Fibroblast of lung (primary cell): ENCODE measurements at regions not wholly inside any gene's neighbourhood (a gene's known extent, or its start where the extent isn't known, plus 50 kb on each side); places are given as distances from the start of the nearest gene placed in this dataset.

ENCODE experiments used
- DNase-seq, 2 donors: peaks; one replicate each; pipeline versions ENCODE4 v3.0.0 to v3.0.0-alpha.2; 2010; ENCODE audit warnings: low read depth in 2 of 2
- H2AFZ ChIP-seq: 2 replicates; pipeline ENCODE4 v1.5.1; 2012; ENCODE audit warnings: low read length, control low read depth, inconsistent platforms
- H3K27ac ChIP-seq: 2 replicates; pipeline ENCODE4 v1.5.1; 2011; ENCODE audit warnings: low read length, control low read depth; ENCODE audit not compliant: insufficient read depth
- H3K27me3 ChIP-seq: 2 replicates; pipeline ENCODE4 v1.5.1; 2011; ENCODE audit warnings: mild to moderate bottlenecking, low read length; ENCODE audit not compliant: control insufficient read depth, insufficient read depth
- H3K36me3 ChIP-seq: 2 replicates; pipeline ENCODE4 v1.5.1; 2011; ENCODE audit warnings: low read length; ENCODE audit not compliant: control insufficient read depth, insufficient read depth
- H3K4me1 ChIP-seq: 2 replicates; pipeline ENCODE4 v1.5.1; 2011; ENCODE audit warnings: low read length; ENCODE audit not compliant: control insufficient read depth, insufficient read depth; ENCODE audit errors: extremely low read depth
- H3K4me2 ChIP-seq: 2 replicates; pipeline ENCODE4 v1.5.1; 2011; ENCODE audit warnings: low read length, control low read depth; ENCODE audit not compliant: insufficient read depth; ENCODE audit errors: extremely low read depth
- H3K4me3 ChIP-seq, 4 experiments: fragments of 200-600 bp in 1 of 4; sonication (generic) in 1 of 4; replicated peaks in 1 of 4; 2 replicates each; pipeline ENCODE4 v1.5.1; 2011 to 2016; ENCODE audit warnings: low read length in 4 of 4, low read depth in 3 of 4, mild to moderate bottlenecking in 3 of 4, control low read depth in 2 of 4, inconsistent platforms in 1 of 4, mixed read lengths in 1 of 4; ENCODE audit not compliant: insufficient read depth in 1 of 4; ENCODE audit errors: control extremely low read depth in 1 of 4
- H3K79me2 ChIP-seq: 2 replicates; pipeline ENCODE4 v1.5.1; 2012; ENCODE audit warnings: mild to moderate bottlenecking, low read length, inconsistent platforms; ENCODE audit not compliant: control insufficient read depth, insufficient read depth
- H3K9ac ChIP-seq: 2 replicates; pipeline ENCODE4 v1.5.1; 2011; ENCODE audit warnings: mild to moderate bottlenecking, low read length, control low read depth; ENCODE audit not compliant: insufficient read depth
- H3K9me3 ChIP-seq: 2 replicates; pipeline ENCODE4 v1.5.1; 2012; ENCODE audit warnings: low read depth, low read length; ENCODE audit not compliant: control insufficient read depth, insufficient read depth
- H4K20me1 ChIP-seq: 2 replicates; pipeline ENCODE4 v1.5.1; 2011; ENCODE audit warnings: low read length; ENCODE audit not compliant: control insufficient read depth, insufficient read depth; ENCODE audit errors: extremely low read depth
- EZH2 ChIP-seq: IDR thresholded peaks from 2 replicates; pipeline ENCODE4 v1.5.1; 2012; ENCODE audit warnings: low read length, control low read depth, mild to moderate bottlenecking; ENCODE audit errors: missing control alignments
- TF ChIP-seq, protein P1 (sequence below), 2 donors: IDR thresholded peaks in 1 of 2; conservative IDR thresholded peaks in 1 of 2; 1 replicate in 1 of 2; 2 replicates in 1 of 2; pipeline ENCODE4 v1.5.1; 2011 to 2012; ENCODE audit warnings: low read length in 2 of 2, control low read depth in 1 of 2, inconsistent platforms in 1 of 2, low read depth in 1 of 2, mild to moderate bottlenecking in 1 of 2

DNA sequence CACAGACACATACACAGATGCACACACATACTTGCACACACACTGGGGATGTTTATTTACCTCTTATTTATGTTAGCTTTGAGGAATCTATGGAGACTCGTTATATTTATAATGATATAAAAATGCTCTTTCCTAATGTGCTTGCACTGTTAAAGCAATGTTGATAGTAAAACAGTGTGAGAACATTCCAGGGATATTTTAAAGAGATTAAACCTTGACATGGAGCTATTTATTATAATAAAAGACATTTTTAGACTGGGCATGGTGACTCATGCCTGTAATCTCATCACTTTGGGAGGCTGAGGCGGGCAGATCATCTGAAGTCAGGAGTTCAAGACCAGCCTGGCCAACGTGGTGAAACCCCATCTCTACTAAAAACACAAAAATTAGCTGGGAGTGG lies 557.3 kb upstream of the ZNF804A start:
- H2AFZ ChIP-seq, result no peak overlapping the region
- H3K79me2 ChIP-seq, result no peaks in the 10 kb centered on the region
- no peaks in the 10 kb centered on the region for H3K4me1 ChIP-seq
- H3K9ac ChIP-seq, result no peak overlapping the region
- H3K27ac ChIP-seq, result no peak overlapping the region
- no peaks in the 10 kb centered on the region for H3K36me3 ChIP-seq
- H3K4me3 ChIP-seq, result no peak overlapping the region
- no peaks in the 10 kb centered on the region for H3K27me3 ChIP-seq
- no peak for TF ChIP-seq EZH2
- TF ChIP-seq, protein P1, sequence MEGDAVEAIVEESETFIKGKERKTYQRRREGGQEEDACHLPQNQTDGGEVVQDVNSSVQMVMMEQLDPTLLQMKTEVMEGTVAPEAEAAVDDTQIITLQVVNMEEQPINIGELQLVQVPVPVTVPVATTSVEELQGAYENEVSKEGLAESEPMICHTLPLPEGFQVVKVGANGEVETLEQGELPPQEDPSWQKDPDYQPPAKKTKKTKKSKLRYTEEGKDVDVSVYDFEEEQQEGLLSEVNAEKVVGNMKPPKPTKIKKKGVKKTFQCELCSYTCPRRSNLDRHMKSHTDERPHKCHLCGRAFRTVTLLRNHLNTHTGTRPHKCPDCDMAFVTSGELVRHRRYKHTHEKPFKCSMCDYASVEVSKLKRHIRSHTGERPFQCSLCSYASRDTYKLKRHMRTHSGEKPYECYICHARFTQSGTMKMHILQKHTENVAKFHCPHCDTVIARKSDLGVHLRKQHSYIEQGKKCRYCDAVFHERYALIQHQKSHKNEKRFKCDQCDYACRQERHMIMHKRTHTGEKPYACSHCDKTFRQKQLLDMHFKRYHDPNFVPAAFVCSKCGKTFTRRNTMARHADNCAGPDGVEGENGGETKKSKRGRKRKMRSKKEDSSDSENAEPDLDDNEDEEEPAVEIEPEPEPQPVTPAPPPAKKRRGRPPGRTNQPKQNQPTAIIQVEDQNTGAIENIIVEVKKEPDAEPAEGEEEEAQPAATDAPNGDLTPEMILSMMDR (conservative IDR thresholded peaks at IDR 0.05 in 1 of 2, IDR thresholded peaks at IDR 0.05 in 1 of 2; ENCODE audit: low read depth in 1 of 2, low read length in 2 of 2), result no peak
- H3K4me2 ChIP-seq, result no peak overlapping the region
- no peaks in the 10 kb centered on the region for H3K9me3 ChIP-seq
- H4K20me1 ChIP-seq, result no peaks in the 10 kb centered on the region
- DNase-seq, result peak; percentile 15 to 25

DNA sequence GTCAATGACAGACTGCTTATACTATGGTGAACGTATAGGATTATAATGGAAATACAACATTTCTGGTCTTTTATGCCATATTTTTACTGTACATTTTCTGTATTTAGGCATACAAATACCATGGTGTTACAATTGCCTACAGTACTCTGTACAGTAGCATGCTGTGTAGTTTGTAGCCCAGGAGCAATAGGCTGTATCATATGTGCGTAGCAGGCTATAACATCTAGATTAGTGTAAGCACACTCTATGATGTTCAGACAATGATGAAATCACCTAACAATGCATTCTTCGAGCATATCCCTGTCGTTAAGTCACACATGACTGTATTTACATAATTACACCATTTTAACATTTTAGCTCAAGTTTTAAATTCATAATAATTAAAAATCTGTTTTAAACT lies 556.6 kb upstream of the ZNF804A start:
- TF ChIP-seq, protein P1 (conservative IDR thresholded peaks at IDR 0.05 in 1 of 2, IDR thresholded peaks at IDR 0.05 in 1 of 2; ENCODE audit: low read depth in 1 of 2, low read length in 2 of 2), result no peak
- no peak for TF ChIP-seq EZH2
- no peaks in the 10 kb centered on the region for H3K4me1 ChIP-seq
- H3K36me3 ChIP-seq, result no peaks in the 10 kb centered on the region
- no peak overlapping the region for H3K4me3 ChIP-seq
- H3K27ac ChIP-seq, result no peak overlapping the region
- no peak overlapping the region for H3K9ac ChIP-seq
- H3K9me3 ChIP-seq, result no peaks in the 10 kb centered on the region
- no peaks in the 10 kb centered on the region for H3K27me3 ChIP-seq
- H3K79me2 ChIP-seq, result no peaks in the 10 kb centered on the region
- no peaks in the 10 kb centered on the region for H4K20me1 ChIP-seq
- DNase-seq, result no peak
- H2AFZ ChIP-seq, result no peak overlapping the region
- no peak overlapping the region for H3K4me2 ChIP-seq

DNA sequence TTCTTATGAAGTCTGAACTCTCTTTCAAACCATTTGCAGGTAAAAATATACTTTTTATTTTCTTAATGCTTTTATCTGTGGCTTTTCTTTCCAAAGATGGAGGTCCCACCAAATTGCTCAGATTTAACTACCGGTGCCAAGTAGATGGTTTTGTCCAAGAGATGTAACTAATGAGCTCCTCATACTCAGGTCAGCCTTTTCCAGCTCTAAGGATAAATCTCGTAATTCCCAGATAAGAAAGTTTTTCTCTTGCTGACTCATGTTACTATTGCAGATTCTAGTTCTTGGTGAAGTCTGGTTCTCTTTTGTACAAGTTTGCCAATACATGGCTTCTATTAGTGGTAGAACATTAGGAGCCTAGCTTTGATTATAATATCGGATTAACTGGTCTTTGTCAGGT lies 550.8 kb upstream of the ZNF804A start:
- Histone ChIP-seq H3K9ac (no peak overlapping the region), H4K20me1 (no peaks in the 10 kb centered on the region), H2AFZ (no peak overlapping the region), H3K9me3 (no peaks in the 10 kb centered on the region), H3K27ac (no peak overlapping the region), H3K4me1 (no peaks in the 10 kb centered on the region), H3K27me3 (no peaks in the 10 kb centered on the region), H3K36me3 (no peaks in the 10 kb centered on the region), H3K4me2 (no peak overlapping the region), H3K79me2 (no peaks in the 10 kb centered on the region), H3K4me3 (no peak overlapping the region)
- TF ChIP-seq, protein P1 (conservative IDR thresholded peaks at IDR 0.05 in 1 of 2, IDR thresholded peaks at IDR 0.05 in 1 of 2; ENCODE audit: low read depth in 1 of 2, low read length in 2 of 2), result no peak
- no peak for TF ChIP-seq EZH2
- DNase-seq, result peak in 1 of 2 donors; percentile 55
